ENCODE measurements at regions not wholly inside any gene's neighbourhood (a gene's known extent, or its start where the extent isn't known, plus 50 kb on each side); places are given as distances from the start of the nearest gene placed in this dataset.

- no peak for DNase-seq
Measured at GRCh38 chr1:24999426-24999825, 69.3 kb upstream of the RUNX3 start.

- DNase-seq, result no peak
Measured at GRCh38 chr1:24998563-24999245, 68.6 kb upstream of the RUNX3 start.

DNA sequence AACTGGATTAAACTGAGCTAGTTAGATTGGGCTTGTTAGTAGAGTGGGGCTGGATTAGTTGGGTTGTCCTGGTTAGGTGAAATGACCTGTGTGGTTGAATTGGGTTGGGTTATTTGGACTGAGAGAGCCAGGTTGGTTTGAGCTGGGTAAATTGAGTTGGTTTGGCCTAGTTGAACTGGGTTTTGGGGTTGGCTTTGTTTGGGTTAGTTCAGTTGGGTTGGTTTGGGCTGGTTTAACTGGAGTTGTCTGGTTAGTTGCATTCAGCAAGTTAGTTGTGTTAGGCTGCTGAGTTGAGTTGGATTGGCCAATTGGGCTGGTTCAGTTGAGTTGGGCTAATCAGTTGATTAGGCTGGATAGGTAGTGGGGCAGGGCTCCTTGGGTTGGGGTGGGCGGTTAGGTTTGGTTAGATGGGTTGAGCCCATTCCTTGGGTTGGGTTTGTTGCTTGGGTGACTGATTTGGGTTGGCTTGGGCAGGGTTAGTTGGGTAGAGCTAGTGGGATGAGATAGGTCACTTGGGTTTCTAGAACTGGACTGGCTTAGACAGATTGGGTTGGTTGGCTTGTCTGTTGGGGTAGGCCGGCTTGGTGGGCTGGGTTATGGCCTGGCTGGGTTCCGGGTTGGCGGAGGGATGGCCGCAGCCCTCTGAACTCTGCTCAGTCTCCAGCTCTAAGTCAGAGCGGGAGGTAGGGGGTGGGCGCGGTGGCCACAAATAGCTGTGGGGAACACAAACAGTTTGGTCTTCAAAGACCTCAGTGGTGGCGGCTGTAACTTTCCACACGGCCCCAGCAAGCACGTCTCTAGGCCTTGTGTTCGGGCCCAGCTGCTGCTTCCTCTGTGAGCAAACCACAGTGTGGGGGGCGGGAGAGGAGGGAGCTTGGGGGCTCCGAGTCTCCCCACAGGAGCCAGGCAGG is 67.2 kb upstream of the RUNX3 start:
- DNase-seq, result no peak

GRCh38 chr1:24996456-24996855 is 66.4 kb upstream of the RUNX3 start:
- DNase-seq, result no peak

GRCh38 chr1:24995661-24996060 is 65.6 kb upstream of the RUNX3 start:
- no peak for DNase-seq

GRCh38 chr1:24995140-24995539 is 65.1 kb upstream of the RUNX3 start:
- DNase-seq, result no peak

- DNase-seq, result no peak
Measured at GRCh38 chr1:24993871-24994580, 64.0 kb upstream of the RUNX3 start.

- DNase-seq, result no peak
Measured at GRCh38 chr1:24992761-24993211, 62.7 kb upstream of the RUNX3 start.

GRCh38 chr1:24992124-24992760 is 62.2 kb upstream of the RUNX3 start:
- DNase-seq, result no peak

- DNase-seq, result no peak
Measured at GRCh38 chr1:24991697-24992096, 61.6 kb upstream of the RUNX3 start.

DNA sequence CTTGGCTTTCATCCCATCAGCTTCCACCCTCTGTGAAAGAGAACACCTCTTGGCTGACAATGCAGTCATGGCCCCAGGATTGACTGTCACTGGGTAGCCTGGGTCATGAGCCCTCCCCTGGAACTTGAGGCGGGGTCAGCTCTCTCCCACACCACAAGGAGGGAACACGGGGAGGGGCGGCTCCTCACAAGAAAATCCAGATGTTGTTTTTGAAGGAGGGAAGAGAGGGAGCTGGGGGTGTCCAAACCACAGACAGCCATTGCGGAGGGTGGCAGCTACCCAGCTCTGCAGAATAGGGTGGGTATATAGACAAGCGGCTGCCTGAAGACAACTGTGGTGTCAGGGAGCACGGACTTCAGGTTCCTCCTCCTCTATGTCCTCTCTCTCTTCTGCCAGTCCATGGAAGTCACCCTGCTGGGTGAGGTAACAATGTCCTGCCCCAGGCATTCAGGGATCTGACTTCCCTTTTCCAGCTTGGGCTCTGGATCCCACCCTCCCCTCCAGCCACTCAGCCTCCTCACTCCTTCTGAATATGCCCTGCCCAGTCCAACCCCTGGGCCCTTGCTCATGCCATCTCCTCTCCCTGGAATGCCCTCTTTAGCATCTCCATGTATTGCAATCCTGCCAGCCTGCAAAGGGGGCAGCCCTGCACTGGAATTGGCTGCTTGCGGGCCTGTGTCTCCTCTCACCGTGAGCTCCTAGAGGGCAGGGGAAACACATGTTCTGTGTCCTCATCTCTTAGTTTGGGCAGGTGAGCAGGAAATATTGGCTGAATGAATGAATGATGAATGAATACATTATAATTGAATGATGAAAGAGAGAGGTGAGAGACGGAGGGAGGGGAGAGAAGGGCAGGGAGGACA is 60.9 kb upstream of the RUNX3 start:
- no peak for DNase-seq

GRCh38 chr1:24990136-24990535 is 60.1 kb upstream of the RUNX3 start:
- no peak for DNase-seq

DNA sequence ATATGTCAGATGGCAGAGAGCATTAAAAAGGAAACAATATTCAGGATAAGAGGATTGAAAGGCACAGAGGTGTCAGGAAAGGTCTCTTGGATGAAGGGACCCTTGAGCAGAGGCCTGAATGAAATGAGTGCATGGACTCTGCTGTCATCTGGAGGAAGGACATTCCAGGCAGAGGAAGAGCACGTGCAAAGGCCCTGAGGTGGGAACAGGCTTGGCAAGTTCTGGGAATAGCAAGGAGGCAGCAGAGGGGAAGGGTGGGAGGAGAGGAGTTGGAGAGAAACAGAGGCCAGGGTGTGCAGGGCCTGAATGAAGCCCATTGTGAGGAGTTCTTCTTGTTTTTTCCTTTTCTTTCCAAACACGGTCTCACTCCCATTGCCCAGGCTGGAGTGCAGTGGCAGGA is 59.0 kb upstream of the RUNX3 start:
- no peak for DNase-seq

GRCh38 chr1:24988558-24988912 is 58.5 kb upstream of the RUNX3 start:
- DNase-seq, result no peak

DNA sequence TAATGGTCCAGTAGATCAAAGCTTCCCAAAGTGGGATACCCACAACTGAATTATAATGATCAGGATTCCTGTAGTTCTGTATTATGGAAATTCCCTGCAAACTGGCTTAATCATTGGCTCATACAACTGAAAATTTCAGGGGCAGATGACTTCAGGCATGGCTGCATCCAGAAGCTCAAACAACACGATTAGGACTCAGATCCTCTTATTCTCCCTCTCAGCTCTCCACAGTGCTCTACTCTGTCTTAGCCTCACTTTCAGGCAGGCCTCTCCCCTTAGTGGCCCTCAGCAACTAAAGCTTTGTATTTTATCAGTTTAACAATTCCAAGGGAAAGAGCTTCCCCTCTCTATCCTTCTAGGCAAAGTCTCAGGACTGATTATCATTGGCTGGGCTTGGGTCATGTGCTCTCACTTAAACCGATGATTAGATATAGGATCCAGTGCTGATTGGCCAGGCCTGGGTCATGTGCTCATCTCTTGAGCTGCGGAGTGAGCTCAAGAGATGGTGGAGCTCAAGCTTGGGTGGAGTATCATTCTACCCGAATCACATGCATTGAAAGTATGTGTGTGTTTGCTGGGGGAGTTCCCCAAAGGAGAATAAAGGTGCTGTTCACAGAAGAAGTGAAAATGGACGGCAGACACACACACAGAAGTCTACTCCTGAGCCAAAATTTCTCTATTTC is 57.9 kb upstream of the RUNX3 start:
- DNase-seq, result peak; percentile 45

- no peak for DNase-seq
Measured at GRCh38 chr1:24987424-24987823, 57.3 kb upstream of the RUNX3 start.

GRCh38 chr1:24986372-24986965 is 56.4 kb upstream of the RUNX3 start:
- DNase-seq, result no peak

- DNase-seq, result no peak
Measured at GRCh38 chr1:24985737-24986136, 55.7 kb upstream of the RUNX3 start.

DNA sequence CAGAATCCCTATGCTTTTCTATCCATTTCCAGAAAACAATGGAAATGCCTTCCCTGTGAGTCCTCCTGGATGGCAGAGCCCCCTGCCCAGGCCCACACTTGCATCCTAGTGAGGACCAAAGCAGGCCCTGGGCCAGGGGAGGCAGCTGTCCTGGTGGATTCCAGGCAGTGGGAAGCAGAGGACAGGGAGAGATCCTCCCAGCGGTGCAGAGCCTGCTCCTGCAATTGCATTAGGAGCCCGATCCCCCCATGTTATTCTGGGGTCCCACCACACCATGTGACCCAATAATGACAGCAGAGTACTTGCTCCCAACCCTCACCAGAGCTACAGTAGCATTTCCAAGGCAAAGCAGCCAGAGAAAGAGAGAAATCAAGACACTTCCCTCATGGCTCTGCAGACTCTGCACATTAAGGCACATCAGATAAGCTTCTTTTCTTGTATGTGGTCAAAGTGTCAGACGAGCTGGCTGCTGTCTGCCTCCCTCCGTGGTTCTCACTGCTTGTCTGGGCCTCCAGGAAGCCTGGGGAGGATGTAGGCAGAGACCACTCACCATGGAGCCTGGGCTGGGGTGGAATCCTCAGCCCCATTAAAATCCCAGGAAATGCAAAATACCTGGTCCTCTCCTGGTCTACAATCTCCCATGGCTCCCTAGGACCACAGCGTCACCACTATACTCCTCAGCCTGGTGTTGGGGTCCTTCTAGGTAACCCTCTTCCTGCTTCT is 54.9 kb upstream of the RUNX3 start:
- DNase-seq, result no peak

- DNase-seq, result no peak
Measured at GRCh38 chr1:24984300-24984699, 54.2 kb upstream of the RUNX3 start.

Data from activated naive CD4-positive, alpha-beta T cell treated with anti-CD3 and anti-CD28 coated beads, Interleukin-2, amount 50 U/mL, for 16 hours (primary cell).